Loucy (cell line): ENCODE measurements at regions not wholly inside any gene's neighbourhood (a gene's known extent, or its start where the extent isn't known, plus 50 kb on each side); places are given as distances from the start of the nearest gene placed in this dataset.

ENCODE experiments used
- H2AFZ ChIP-seq: fragments of 200-600 bp; sonication (generic); 2 replicates; pipeline ENCODE4 v1.6.0; 2016; ENCODE audit warnings: antibody characterized with exemption, mild to moderate bottlenecking, low read length, moderate library complexity
- H3F3A ChIP-seq: fragments of 200-600 bp; 2 replicates; pipeline ENCODE4 v1.6.0; 2016; ENCODE audit warnings: antibody characterized with exemption, low read depth, mild to moderate bottlenecking
- H3K27me3 ChIP-seq: fragments of 200-600 bp; sonication (generic); 2 replicates; pipeline ENCODE4 v1.6.1; 2014; ENCODE audit warnings: low read length, mild to moderate bottlenecking; ENCODE audit not compliant: insufficient read depth, poor library complexity, severe bottlenecking
- H3K36me3 ChIP-seq: fragments of 200-600 bp; sonication (generic); 2 replicates; pipeline ENCODE4 v1.6.1; 2016; ENCODE audit warnings: low read length; ENCODE audit not compliant: insufficient read depth
- H3K4me1 ChIP-seq: fragments of 200-600 bp; sonication (generic); 2 replicates; pipeline ENCODE4 v1.5.1; 2014; ENCODE audit warnings: low read length, mild to moderate bottlenecking; ENCODE audit not compliant: insufficient read depth, poor library complexity, severe bottlenecking
- H3K4me2 ChIP-seq: fragments of 200-600 bp; sonication (generic); 2 replicates; pipeline ENCODE4 v1.6.0; 2014; ENCODE audit warnings: antibody characterized with exemption, low read length, low read depth, mild to moderate bottlenecking; ENCODE audit not compliant: poor library complexity, severe bottlenecking
- H3K4me3 ChIP-seq: fragments of 200-600 bp; sonication (generic); 2 replicates; pipeline ENCODE4 v1.5.1; 2014; ENCODE audit warnings: low read length, mild to moderate bottlenecking, mixed read lengths; ENCODE audit not compliant: poor library complexity, severe bottlenecking
- H3K79me2 ChIP-seq: fragments of 200-600 bp; sonication (generic); 2 replicates; pipeline ENCODE4 v1.6.1; 2014; ENCODE audit warnings: low read length; ENCODE audit not compliant: insufficient read depth
- H3K9ac ChIP-seq: fragments of 200-600 bp; sonication (generic); 2 replicates; pipeline ENCODE4 v1.6.0; 2014; ENCODE audit warnings: mild to moderate bottlenecking, low read depth, low read length, moderate library complexity; ENCODE audit not compliant: poor library complexity, severe bottlenecking
- H3K9me2 ChIP-seq: fragments of 200-600 bp; sonication (generic); replicated peaks from 2 replicates; pipeline ENCODE4 v1.6.1; 2016; ENCODE audit warnings: low read depth, low read length, mixed read lengths
- H3K9me3 ChIP-seq: fragments of 200-600 bp; sonication (generic); 2 replicates; pipeline ENCODE4 v1.6.1; 2014; ENCODE audit warnings: mild to moderate bottlenecking, antibody characterized with exemption, low read length, low read depth; ENCODE audit not compliant: insufficient read depth
- H4K20me1 ChIP-seq: fragments of 200-600 bp; sonication (generic); 2 replicates; pipeline ENCODE4 v1.6.0; 2014; ENCODE audit warnings: antibody characterized with exemption, low read length, mild to moderate bottlenecking; ENCODE audit not compliant: insufficient read depth, poor library complexity, severe bottlenecking
- EZH2phosphoT487 ChIP-seq: fragments of 200-600 bp; IDR thresholded peaks from 2 replicates; pipeline ENCODE4 v1.6.1; 2018; ENCODE audit warnings: antibody characterized with exemption, mild to moderate bottlenecking, moderate library complexity, borderline replicate concordance
- TF ChIP-seq, protein P1 (sequence below): fragments of 200-600 bp; sonication (generic); conservative IDR thresholded peaks from 2 replicates; pipeline ENCODE4 v1.5.1; 2014; ENCODE audit warnings: mild to moderate bottlenecking, antibody characterized with exemption, low read length

DNA sequence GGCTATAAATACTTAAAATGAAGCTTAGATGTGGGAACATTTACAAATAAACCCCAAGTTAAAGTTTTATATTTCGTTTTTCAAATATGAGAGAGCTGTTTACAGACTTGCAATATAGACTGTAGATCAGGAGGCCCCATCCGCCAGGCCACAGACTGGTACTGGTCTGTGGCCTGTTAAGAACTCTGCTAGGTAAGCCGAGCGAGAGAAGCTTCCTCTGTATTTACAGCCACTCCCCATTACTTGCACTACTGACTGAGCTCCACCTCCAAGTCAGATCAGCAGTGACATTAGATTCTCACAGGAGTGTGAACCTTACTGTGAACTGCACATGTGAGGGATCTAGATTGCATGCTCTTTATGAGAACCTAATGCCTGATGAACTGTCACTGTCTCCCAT, 561.4 kb upstream of the FAM174A start:
- Histone ChIP-seq H3K36me3 (no peaks in the 10 kb centered on the region), H3K4me1 (no peaks in the 10 kb centered on the region), H2AFZ (no peak overlapping the region), H3F3A (no peaks in the 10 kb centered on the region), H4K20me1 (no peaks in the 10 kb centered on the region), H3K9me3 (no peaks in the 10 kb centered on the region), H3K4me3 (no peak overlapping the region), H3K9ac (no peak overlapping the region), H3K9me2 (no peaks in the 10 kb centered on the region), H3K79me2 (no peaks in the 10 kb centered on the region), H3K27me3 (no peaks in the 10 kb centered on the region), H3K4me2 (no peak overlapping the region)
- TF ChIP-seq, protein P1, sequence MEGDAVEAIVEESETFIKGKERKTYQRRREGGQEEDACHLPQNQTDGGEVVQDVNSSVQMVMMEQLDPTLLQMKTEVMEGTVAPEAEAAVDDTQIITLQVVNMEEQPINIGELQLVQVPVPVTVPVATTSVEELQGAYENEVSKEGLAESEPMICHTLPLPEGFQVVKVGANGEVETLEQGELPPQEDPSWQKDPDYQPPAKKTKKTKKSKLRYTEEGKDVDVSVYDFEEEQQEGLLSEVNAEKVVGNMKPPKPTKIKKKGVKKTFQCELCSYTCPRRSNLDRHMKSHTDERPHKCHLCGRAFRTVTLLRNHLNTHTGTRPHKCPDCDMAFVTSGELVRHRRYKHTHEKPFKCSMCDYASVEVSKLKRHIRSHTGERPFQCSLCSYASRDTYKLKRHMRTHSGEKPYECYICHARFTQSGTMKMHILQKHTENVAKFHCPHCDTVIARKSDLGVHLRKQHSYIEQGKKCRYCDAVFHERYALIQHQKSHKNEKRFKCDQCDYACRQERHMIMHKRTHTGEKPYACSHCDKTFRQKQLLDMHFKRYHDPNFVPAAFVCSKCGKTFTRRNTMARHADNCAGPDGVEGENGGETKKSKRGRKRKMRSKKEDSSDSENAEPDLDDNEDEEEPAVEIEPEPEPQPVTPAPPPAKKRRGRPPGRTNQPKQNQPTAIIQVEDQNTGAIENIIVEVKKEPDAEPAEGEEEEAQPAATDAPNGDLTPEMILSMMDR, result no peak
- no peak for TF ChIP-seq EZH2phosphoT487

DNA sequence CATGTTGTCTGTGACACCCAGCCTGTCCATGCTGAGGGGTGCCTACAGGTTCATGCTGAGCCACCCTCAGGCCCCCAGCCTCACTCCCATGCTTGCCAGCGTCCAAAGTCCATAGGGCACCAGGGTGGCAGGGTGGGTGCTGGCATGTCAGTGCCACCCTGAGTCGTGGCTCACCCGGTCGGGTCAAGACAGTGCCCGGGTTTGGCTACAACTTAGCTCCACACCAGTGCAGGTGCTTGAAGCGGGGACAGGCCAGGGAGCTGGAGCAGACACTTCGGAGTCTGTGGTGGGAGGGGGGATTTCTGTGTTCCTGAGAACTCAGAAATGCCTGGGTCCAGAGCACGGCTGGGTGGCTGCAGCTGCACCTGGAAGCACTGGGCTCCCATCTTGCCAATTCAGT, 579.2 kb upstream of the FAM174A start:
- Histone ChIP-seq H3K4me1 (no peaks in the 10 kb centered on the region), H3K4me3 (no peak overlapping the region), H2AFZ (no peak overlapping the region), H3K4me2 (no peak overlapping the region), H3K9me3 (no peaks in the 10 kb centered on the region), H3K79me2 (no peaks in the 10 kb centered on the region), H3K9ac (no peak overlapping the region), H3K9me2 (no peaks in the 10 kb centered on the region), H4K20me1 (no peaks in the 10 kb centered on the region), H3K27me3 (no peaks in the 10 kb centered on the region), H3F3A (no peaks in the 10 kb centered on the region), H3K36me3 (no peaks in the 10 kb centered on the region)
- TF ChIP-seq, protein P1, result no peak
- no peak for TF ChIP-seq EZH2phosphoT487

DNA sequence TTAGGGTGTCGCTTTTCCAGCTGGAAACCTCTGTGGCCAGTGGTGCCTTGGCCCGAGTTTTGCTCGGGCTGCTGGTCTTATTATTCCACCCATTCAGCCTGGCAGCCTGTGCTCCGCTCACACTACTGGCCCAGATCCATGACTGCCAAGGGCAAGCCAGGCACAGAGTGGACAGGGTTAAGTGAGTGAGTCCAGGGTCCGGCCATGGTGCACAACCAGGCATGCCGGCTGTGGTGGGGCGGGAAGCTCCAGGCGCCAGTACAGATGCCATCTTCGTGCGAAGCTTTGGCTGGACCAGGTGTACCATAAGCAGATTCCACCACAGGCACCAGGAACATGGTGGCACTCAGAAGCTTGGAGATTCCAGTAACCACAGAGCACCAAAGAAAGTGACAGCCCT, 580.2 kb upstream of the FAM174A start:
- no peaks in the 10 kb centered on the region for H3K79me2 ChIP-seq
- H3K4me3 ChIP-seq, result no peak overlapping the region
- no peaks in the 10 kb centered on the region for H3F3A ChIP-seq
- H3K27me3 ChIP-seq, result no peaks in the 10 kb centered on the region
- TF ChIP-seq, protein P1, result no peak
- TF ChIP-seq EZH2phosphoT487, result no peak
- H3K9me3 ChIP-seq, result no peaks in the 10 kb centered on the region
- H3K9ac ChIP-seq, result no peak overlapping the region
- H3K36me3 ChIP-seq, result no peaks in the 10 kb centered on the region
- no peaks in the 10 kb centered on the region for H4K20me1 ChIP-seq
- no peaks in the 10 kb centered on the region for H3K4me1 ChIP-seq
- no peaks in the 10 kb centered on the region for H3K9me2 ChIP-seq
- H2AFZ ChIP-seq, result no peak overlapping the region
- H3K4me2 ChIP-seq, result no peak overlapping the region
